ENCODE measurements at regions not wholly inside any gene's neighbourhood (a gene's known extent, or its start where the extent isn't known, plus 50 kb on each side); places are given as distances from the start of the nearest gene placed in this dataset.
A peak's percentile ranks its signal among the peaks of the same experiment; 100 is the strongest.
"Not testable (repeated sequence)": the region's sequence is repeated elsewhere in the genome, so short reads cannot be mapped to it uniquely, and the experiment has no call there.

- no peak for DNase-seq (ENCODE audit: extremely low spot score)
- no peak overlapping the region for H3K4me3 ChIP-seq (ENCODE audit: low read depth, low read length)
- H3K27ac ChIP-seq (ENCODE audit: low read depth) = no peak overlapping the region
- no peaks in the 10 kb centered on the region for H3K4me1 ChIP-seq (ENCODE audit: insufficient read depth)
- no peaks in the 10 kb centered on the region for H3K36me3 ChIP-seq (ENCODE audit: insufficient read depth)
- WGBS = 55% methylated on average over 2 of the region's 2 CpGs
Observed at GRCh38 chr5:115751176-115751575, 65.3 kb downstream of the CDO1 start.

- H3K4me3 ChIP-seq (ENCODE audit: low read depth, low read length) = no peak overlapping the region
- WGBS = 34% methylated on average over 1 of the region's 1 CpG
Observed at GRCh38 chr5:115749016-115749415, 67.4 kb downstream of the CDO1 start.

GRCh38 chr5:115739245-115739644, 77.2 kb downstream of the CDO1 start:
- not testable (repeated sequence) for H3K27ac ChIP-seq (ENCODE audit: low read depth); H3K36me3 ChIP-seq (ENCODE audit: insufficient read depth); H3K4me1 ChIP-seq (ENCODE audit: insufficient read depth); H3K4me3 ChIP-seq (ENCODE audit: low read depth, low read length); DNase-seq (ENCODE audit: extremely low spot score)
- WGBS = 85% methylated on average over 6 of the region's 6 CpGs

More at GRCh38 chr5:115749016-115749415, 67.4 kb downstream of the CDO1 start:
- no peak for DNase-seq (ENCODE audit: extremely low spot score)
- no peak overlapping the region for H3K27ac ChIP-seq (ENCODE audit: low read depth)
- no peaks in the 10 kb centered on the region for H3K4me1 ChIP-seq (ENCODE audit: insufficient read depth)
- H3K36me3 ChIP-seq (ENCODE audit: insufficient read depth) = no peaks in the 10 kb centered on the region

GRCh38 chr5:115738830-115739229, 77.6 kb downstream of the CDO1 start:
- no peaks in the 10 kb centered on the region for H3K4me1 ChIP-seq (ENCODE audit: insufficient read depth)
- H3K36me3 ChIP-seq (ENCODE audit: insufficient read depth) = no peaks in the 10 kb centered on the region
- no peak overlapping the region for H3K4me3 ChIP-seq (ENCODE audit: low read depth, low read length)
- H3K27ac ChIP-seq (ENCODE audit: low read depth) = no peak overlapping the region
- DNase-seq (ENCODE audit: extremely low spot score) = no peak
- 47% methylated on average over 1 of the region's 1 CpG for WGBS

- Histone ChIP-seq H3K4me3 (ENCODE audit: low read depth, low read length) (no peak overlapping the region), H3K4me1 (ENCODE audit: insufficient read depth) (no peaks in the 10 kb centered on the region), H3K27ac (ENCODE audit: low read depth) (no peak overlapping the region), H3K36me3 (ENCODE audit: insufficient read depth) (no peaks in the 10 kb centered on the region)
- 98% methylated on average over 1 of the region's 1 CpG for WGBS
- no peak for DNase-seq (ENCODE audit: extremely low spot score)
Observed at GRCh38 chr5:115737452-115737851, 79.0 kb downstream of the CDO1 start.

- no peak for DNase-seq (ENCODE audit: extremely low spot score)
- Histone ChIP-seq H3K36me3 (ENCODE audit: insufficient read depth) (no peaks in the 10 kb centered on the region), H3K4me1 (ENCODE audit: insufficient read depth) (no peaks in the 10 kb centered on the region), H3K4me3 (ENCODE audit: low read depth, low read length) (no peak overlapping the region), H3K27ac (ENCODE audit: low read depth) (no peak overlapping the region)
- WGBS = 44% methylated on average over 1 of the region's 1 CpG
Observed at GRCh38 chr5:115736690-115737005, 79.8 kb downstream of the CDO1 start.

GRCh38 chr5:115736004-115736689, 80.3 kb downstream of the CDO1 start:
- WGBS = 64% methylated on average over 3 of the region's 3 CpGs
- no peak for DNase-seq (ENCODE audit: extremely low spot score)
- H3K36me3 ChIP-seq (ENCODE audit: insufficient read depth) = no peaks in the 10 kb centered on the region
- H3K4me1 ChIP-seq (ENCODE audit: insufficient read depth) = no peaks in the 10 kb centered on the region
- H3K4me3 ChIP-seq (ENCODE audit: low read depth, low read length) = no peak overlapping the region
- no peak overlapping the region for H3K27ac ChIP-seq (ENCODE audit: low read depth)

GRCh38 chr5:115735108-115735998, 81.1 kb downstream of the CDO1 start:
- H3K4me3 ChIP-seq (ENCODE audit: low read depth, low read length) = no peak overlapping the region
- no peak overlapping the region for H3K27ac ChIP-seq (ENCODE audit: low read depth)
- no peaks in the 10 kb centered on the region for H3K4me1 ChIP-seq (ENCODE audit: insufficient read depth)
- 74% methylated on average over 7 of the region's 7 CpGs for WGBS
- no peaks in the 10 kb centered on the region for H3K36me3 ChIP-seq (ENCODE audit: insufficient read depth)
- no peak for DNase-seq (ENCODE audit: extremely low spot score)

GRCh38 chr5:115733607-115734006, 82.9 kb downstream of the CDO1 start:
- Histone ChIP-seq H3K36me3 (ENCODE audit: insufficient read depth) (no peaks in the 10 kb centered on the region), H3K4me1 (ENCODE audit: insufficient read depth) (no peaks in the 10 kb centered on the region), H3K4me3 (ENCODE audit: low read depth, low read length) (no peak overlapping the region), H3K27ac (ENCODE audit: low read depth) (no peak overlapping the region)
- no peak for DNase-seq (ENCODE audit: extremely low spot score)
- 69% methylated on average over 2 of the region's 2 CpGs for WGBS

GRCh38 chr5:115732026-115732425, 84.4 kb downstream of the CDO1 start:
- no peak for DNase-seq (ENCODE audit: extremely low spot score)
- no peak overlapping the region for H3K4me3 ChIP-seq (ENCODE audit: low read depth, low read length)
- H3K27ac ChIP-seq (ENCODE audit: low read depth) = no peak overlapping the region
- H3K36me3 ChIP-seq (ENCODE audit: insufficient read depth) = no peaks in the 10 kb centered on the region
- H3K4me1 ChIP-seq (ENCODE audit: insufficient read depth) = no peaks in the 10 kb centered on the region

- WGBS = 90% methylated on average over 1 of the region's 1 CpG
- no peak overlapping the region for H3K27ac ChIP-seq (ENCODE audit: low read depth)
- H3K36me3 ChIP-seq (ENCODE audit: insufficient read depth) = no peaks in the 10 kb centered on the region
- H3K4me3 ChIP-seq (ENCODE audit: low read depth, low read length) = no peak overlapping the region
- H3K4me1 ChIP-seq (ENCODE audit: insufficient read depth) = no peaks in the 10 kb centered on the region
- no peak for DNase-seq (ENCODE audit: extremely low spot score)
Observed at GRCh38 chr5:115725522-115725921, 90.9 kb downstream of the CDO1 start.

- WGBS = 37% methylated on average over 2 of the region's 2 CpGs
- H3K4me3 ChIP-seq (ENCODE audit: low read depth, low read length) = no peak overlapping the region
- H3K4me1 ChIP-seq (ENCODE audit: insufficient read depth) = no peaks in the 10 kb centered on the region
- DNase-seq (ENCODE audit: extremely low spot score) = no peak
- H3K27ac ChIP-seq (ENCODE audit: low read depth) = no peak overlapping the region
- H3K36me3 ChIP-seq (ENCODE audit: insufficient read depth) = no peaks in the 10 kb centered on the region
Observed at GRCh38 chr5:115723220-115723619, 93.2 kb downstream of the CDO1 start.

- no peak for DNase-seq (ENCODE audit: extremely low spot score)
- Histone ChIP-seq H3K4me3 (ENCODE audit: low read depth, low read length) (no peak overlapping the region), H3K36me3 (ENCODE audit: insufficient read depth) (no peaks in the 10 kb centered on the region), H3K27ac (ENCODE audit: low read depth) (no peak overlapping the region), H3K4me1 (ENCODE audit: insufficient read depth) (no peaks in the 10 kb centered on the region)
- 74% methylated on average over 2 of the region's 2 CpGs for WGBS
Observed at GRCh38 chr5:115720888-115721287, 95.1 kb upstream of the TMED7 start.

GRCh38 chr5:115718927-115719326, 93.1 kb upstream of the TMED7 start:
- H3K4me1 ChIP-seq (ENCODE audit: insufficient read depth) = no peaks in the 10 kb centered on the region
- DNase-seq (ENCODE audit: extremely low spot score) = peak; percentile 28
- no peak overlapping the region for H3K27ac ChIP-seq (ENCODE audit: low read depth)
- 54% methylated on average over 2 of the region's 2 CpGs for WGBS
- H3K36me3 ChIP-seq (ENCODE audit: insufficient read depth) = no peaks in the 10 kb centered on the region
- no peak overlapping the region for H3K4me3 ChIP-seq (ENCODE audit: low read depth, low read length)
